ENCODE measurements at regions not wholly inside any gene's neighbourhood (a gene's known extent, or its start where the extent isn't known, plus 50 kb on each side); places are given as distances from the start of the nearest gene placed in this dataset.
"Not testable (repeated sequence)": the region's sequence is repeated elsewhere in the genome, so short reads cannot be mapped to it uniquely, and the experiment has no call there.

DNA sequence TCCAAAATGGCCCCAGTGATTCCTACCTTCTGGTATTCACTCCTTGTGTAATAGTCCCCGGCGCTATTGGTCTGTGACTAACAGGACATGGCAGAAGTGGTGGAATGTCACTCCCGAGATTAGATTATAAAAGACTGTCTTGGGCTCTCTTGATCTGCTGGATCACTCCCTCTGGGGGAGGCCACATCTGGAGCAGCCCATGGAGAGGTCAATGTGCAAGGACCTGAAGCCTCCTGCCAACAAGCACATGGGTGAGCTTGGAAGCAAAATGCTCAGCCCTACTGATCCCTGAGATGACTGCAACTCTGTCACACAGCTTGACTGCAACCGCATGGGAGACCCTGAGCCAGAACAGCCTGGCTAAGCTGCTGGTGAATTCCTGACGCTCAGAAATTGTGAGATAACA, 94.3 kb upstream of the GLI2 start:
- no peaks in the 10 kb centered on the region for H3K27me3 ChIP-seq
- H3K4me3 ChIP-seq = no peak overlapping the region
- no peaks in the 10 kb centered on the region for H3K4me1 ChIP-seq
- no peak for DNase-seq (ENCODE audit: low spot score in 2 of 2)
- no peaks in the 10 kb centered on the region for H3K36me3 ChIP-seq
- intact Hi-C loops (cut with DNase I; ENCODE audit: low total_unique reads) = no loop called here
- no peaks in the 10 kb centered on the region for H3K9me3 ChIP-seq
- TF ChIP-seq POLR2AphosphoS5 (IDR thresholded peaks at IDR 0.05) (no peak), POLR2A (IDR thresholded peaks at IDR 0.05) (no peak)
- TF ChIP-seq, protein P1, sequence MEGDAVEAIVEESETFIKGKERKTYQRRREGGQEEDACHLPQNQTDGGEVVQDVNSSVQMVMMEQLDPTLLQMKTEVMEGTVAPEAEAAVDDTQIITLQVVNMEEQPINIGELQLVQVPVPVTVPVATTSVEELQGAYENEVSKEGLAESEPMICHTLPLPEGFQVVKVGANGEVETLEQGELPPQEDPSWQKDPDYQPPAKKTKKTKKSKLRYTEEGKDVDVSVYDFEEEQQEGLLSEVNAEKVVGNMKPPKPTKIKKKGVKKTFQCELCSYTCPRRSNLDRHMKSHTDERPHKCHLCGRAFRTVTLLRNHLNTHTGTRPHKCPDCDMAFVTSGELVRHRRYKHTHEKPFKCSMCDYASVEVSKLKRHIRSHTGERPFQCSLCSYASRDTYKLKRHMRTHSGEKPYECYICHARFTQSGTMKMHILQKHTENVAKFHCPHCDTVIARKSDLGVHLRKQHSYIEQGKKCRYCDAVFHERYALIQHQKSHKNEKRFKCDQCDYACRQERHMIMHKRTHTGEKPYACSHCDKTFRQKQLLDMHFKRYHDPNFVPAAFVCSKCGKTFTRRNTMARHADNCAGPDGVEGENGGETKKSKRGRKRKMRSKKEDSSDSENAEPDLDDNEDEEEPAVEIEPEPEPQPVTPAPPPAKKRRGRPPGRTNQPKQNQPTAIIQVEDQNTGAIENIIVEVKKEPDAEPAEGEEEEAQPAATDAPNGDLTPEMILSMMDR (IDR thresholded peaks at IDR 0.05) = no peak
- no peak overlapping the region for H3K27ac ChIP-seq

GRCh38 chr2:120642646-120643045, 93.0 kb upstream of the GLI2 start:
- TF ChIP-seq, protein P1 (IDR thresholded peaks at IDR 0.05) = no peak
- TF ChIP-seq POLR2A (IDR thresholded peaks at IDR 0.05) = no peak
- TF ChIP-seq POLR2AphosphoS5 (IDR thresholded peaks at IDR 0.05) = no peak
- no peak overlapping the region for H3K4me3 ChIP-seq
- no peaks in the 10 kb centered on the region for H3K36me3 ChIP-seq
- H3K4me1 ChIP-seq = no peaks in the 10 kb centered on the region
- no peak overlapping the region for H3K27ac ChIP-seq
- no peaks in the 10 kb centered on the region for H3K27me3 ChIP-seq
- intact Hi-C loops (cut with DNase I; ENCODE audit: low total_unique reads) = no loop called here
- no peaks in the 10 kb centered on the region for H3K9me3 ChIP-seq
- no peak for DNase-seq (ENCODE audit: low spot score in 2 of 2)

DNA sequence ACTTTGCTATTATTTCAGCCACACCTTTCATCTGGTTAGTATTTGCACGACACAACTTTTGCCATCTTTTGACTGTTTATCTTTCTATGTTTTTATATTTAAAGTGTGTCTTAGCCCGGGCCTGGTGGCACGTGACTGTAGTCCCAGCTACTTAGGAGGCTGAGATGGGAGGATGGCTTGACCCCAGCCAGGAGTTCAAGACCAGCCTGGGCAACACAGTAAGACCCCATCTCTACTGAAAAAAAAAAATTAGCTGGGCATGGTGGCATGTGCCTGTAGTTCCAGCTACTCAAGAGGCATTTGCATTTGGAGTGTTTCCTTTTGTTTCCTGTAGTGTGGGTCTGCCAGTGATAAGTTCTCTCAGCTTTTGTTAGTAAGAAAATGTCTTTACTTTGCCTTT, 88.7 kb upstream of the GLI2 start:
- no peak overlapping the region for H3K4me3 ChIP-seq

GRCh38 chr2:120647487-120647886, 88.2 kb upstream of the GLI2 start:
- Histone ChIP-seq H3K36me3 (no peaks in the 10 kb centered on the region), H3K9me3 (peaks cover 19 to 26% of the 10 kb centered on the region in 2 donors), H3K27me3 (no peaks in the 10 kb centered on the region), H3K4me1 (no peaks in the 10 kb centered on the region), H3K4me3 (no peak overlapping the region), H3K27ac (no peak overlapping the region)
- DNase-seq (ENCODE audit: low spot score in 2 of 2) = no peak
- intact Hi-C loops (cut with DNase I; ENCODE audit: low total_unique reads) = no loop called here
- TF ChIP-seq POLR2A (IDR thresholded peaks at IDR 0.05) = no peak

More for the DNA sequence above, 88.7 kb upstream of the GLI2 start:
- no peak for TF ChIP-seq POLR2A (IDR thresholded peaks at IDR 0.05)
- TF ChIP-seq, protein P1 (IDR thresholded peaks at IDR 0.05) = no peak
- TF ChIP-seq POLR2AphosphoS5 (IDR thresholded peaks at IDR 0.05) = no peak
- no peaks in the 10 kb centered on the region for H3K4me1 ChIP-seq
- peaks cover 19 to 26% of the 10 kb centered on the region in 2 donors for H3K9me3 ChIP-seq
- no peak overlapping the region for H3K27ac ChIP-seq
- H3K36me3 ChIP-seq = no peaks in the 10 kb centered on the region
- H3K27me3 ChIP-seq = no peaks in the 10 kb centered on the region
- intact Hi-C loops (cut with DNase I; ENCODE audit: low total_unique reads) = no loop called here
- DNase-seq (ENCODE audit: low spot score in 2 of 2) = no peak

- intact Hi-C loops (cut with DNase I; ENCODE audit: low total_unique reads); H3K4me3 ChIP-seq; H3K4me1 ChIP-seq; H3K36me3 ChIP-seq; H3K27me3 ChIP-seq; DNase-seq (ENCODE audit: low spot score in 2 of 2); H3K27ac ChIP-seq: not testable (repeated sequence)
- H3K9me3 ChIP-seq = peaks cover 19 to 26% of the 10 kb centered on the region in 2 donors
These were observed 86.3 kb upstream of the GLI2 start for GRCh38 chr2:120649381-120649780.

DNA sequence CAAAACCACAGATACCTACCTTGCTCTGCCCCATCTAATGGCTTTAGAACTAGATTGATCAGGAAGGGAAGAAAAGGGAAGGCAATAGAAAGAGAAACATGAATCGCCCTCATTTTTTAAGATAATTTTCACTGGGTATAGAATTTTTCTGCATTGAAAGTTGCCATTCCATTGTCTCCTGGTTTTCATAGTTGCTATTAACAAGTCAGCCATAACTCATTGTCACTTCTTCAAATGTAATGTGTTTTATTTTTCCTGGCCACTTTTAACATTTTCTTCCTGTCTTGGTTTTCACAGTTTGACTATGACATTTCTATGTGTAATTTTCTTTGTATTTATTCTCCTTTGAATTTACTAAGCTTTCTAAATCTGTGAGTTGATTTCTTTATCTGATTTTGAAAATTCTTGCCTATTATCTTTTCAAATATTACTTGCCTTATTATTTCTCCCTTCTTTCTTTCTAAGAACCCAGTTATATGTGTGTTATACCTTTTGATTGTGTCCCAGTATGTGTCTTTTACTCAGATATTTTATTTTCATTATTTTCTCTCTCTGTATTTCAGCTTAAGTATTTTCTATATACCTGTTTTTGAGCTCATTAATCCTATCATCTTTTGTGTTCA, 85.5 kb upstream of the GLI2 start:
- no peak for TF ChIP-seq POLR2AphosphoS5 (IDR thresholded peaks at IDR 0.05)
- TF ChIP-seq, protein P1 (IDR thresholded peaks at IDR 0.05) = no peak
- no peak for TF ChIP-seq POLR2A (IDR thresholded peaks at IDR 0.05)
- peaks cover 19 to 26% of the 10 kb centered on the region in 2 donors for H3K9me3 ChIP-seq
- no peak for DNase-seq (ENCODE audit: low spot score in 2 of 2)
- H3K4me1 ChIP-seq = no peaks in the 10 kb centered on the region
- intact Hi-C loops (cut with DNase I; ENCODE audit: low total_unique reads) = no loop called here
- no peak overlapping the region for H3K27ac ChIP-seq
- no peak overlapping the region for H3K4me3 ChIP-seq
- H3K27me3 ChIP-seq = peaks cover 0 to 2% of the 10 kb centered on the region in 2 donors
- no peaks in the 10 kb centered on the region for H3K36me3 ChIP-seq
